ENCODE measurements at regions not wholly inside any gene's neighbourhood (a gene's known extent, or its start where the extent isn't known, plus 50 kb on each side); places are given as distances from the start of the nearest gene placed in this dataset.

- Histone ChIP-seq H3K4me2 (ENCODE audit: low read depth, low read length) (no peak overlapping the region), H3K4me3 (replicated peaks in 1 of 3; ENCODE audit: insufficient read depth in 1 of 3, low read depth in 2 of 3, low read length in 3 of 3) (no peak overlapping the region), H4K20me1 (ENCODE audit: insufficient read depth, low read length) (no peaks in the 10 kb centered on the region), H3K9ac (ENCODE audit: insufficient read depth, low read depth, low read length) (no peak overlapping the region), H3K27ac (ENCODE audit: extremely low read length, insufficient read depth, low read length) (no peak overlapping the region), H3K36me3 (replicated peaks in 1 of 2; ENCODE audit: control insufficient read depth in 1 of 2, insufficient read depth in 2 of 2, low read length in 2 of 2) (no peaks in the 10 kb centered on the region), H2AFZ (ENCODE audit: low read length) (no peak overlapping the region), H3K79me2 (ENCODE audit: insufficient read depth, low read length) (no peaks in the 10 kb centered on the region), H3K27me3 (ENCODE audit: control insufficient read depth in 1 of 2, insufficient read depth in 2 of 2, low read length in 2 of 2) (no peaks in the 10 kb centered on the region), H3K9me3 (ENCODE audit: low read length) (peaks cover 27% of the 10 kb centered on the region), H3K4me1 (ENCODE audit: insufficient read depth, low read length) (no peaks in the 10 kb centered on the region)
- DNase-seq (ENCODE audit: low spot score) (no peak), FAIRE-seq (no peak), ATAC-seq (no peak)
- ChIA-PET POLR2A (no interaction called here), CTCF (ENCODE audit: low intra/inter-chr PET ratio, low total read pairs) (no interaction called here)
- intact Hi-C loops (cut with micrococcal nuclease; ENCODE audit: unreplicated experiment) = no loop called here
- WGBS (ENCODE audit: low lambda C conversion rate) = 0% methylated on average over 4 of the region's 4 CpGs
- in situ Hi-C loops (cut with HindIII; ENCODE audit: extremely low pct_ligation_motif_present, low pct_unique_long_range_greater_than_20kb) = no loop called here
- no peak for TF ChIP-seq NFATC3 (CRISPR knock-in tag; IDR thresholded peaks at IDR 0.05)
- no peak for TF ChIP-seq TAF1 (CRISPR knock-in tag; IDR thresholded peaks at IDR 0.05)
- no peak for TF ChIP-seq HOXA9 (CRISPR knock-in tag; IDR thresholded peaks at IDR 0.05; ENCODE audit: borderline replicate concordance)
- no peak for TF ChIP-seq SMARCC2 (IDR thresholded peaks at IDR 0.05)
- TF ChIP-seq, protein P1, sequence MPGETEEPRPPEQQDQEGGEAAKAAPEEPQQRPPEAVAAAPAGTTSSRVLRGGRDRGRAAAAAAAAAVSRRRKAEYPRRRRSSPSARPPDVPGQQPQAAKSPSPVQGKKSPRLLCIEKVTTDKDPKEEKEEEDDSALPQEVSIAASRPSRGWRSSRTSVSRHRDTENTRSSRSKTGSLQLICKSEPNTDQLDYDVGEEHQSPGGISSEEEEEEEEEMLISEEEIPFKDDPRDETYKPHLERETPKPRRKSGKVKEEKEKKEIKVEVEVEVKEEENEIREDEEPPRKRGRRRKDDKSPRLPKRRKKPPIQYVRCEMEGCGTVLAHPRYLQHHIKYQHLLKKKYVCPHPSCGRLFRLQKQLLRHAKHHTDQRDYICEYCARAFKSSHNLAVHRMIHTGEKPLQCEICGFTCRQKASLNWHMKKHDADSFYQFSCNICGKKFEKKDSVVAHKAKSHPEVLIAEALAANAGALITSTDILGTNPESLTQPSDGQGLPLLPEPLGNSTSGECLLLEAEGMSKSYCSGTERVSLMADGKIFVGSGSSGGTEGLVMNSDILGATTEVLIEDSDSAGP (CRISPR knock-in tag; IDR thresholded peaks at IDR 0.05; ENCODE audit: borderline replicate concordance) = no peak
- TF ChIP-seq YEATS2 (CRISPR knock-in tag; IDR thresholded peaks at IDR 0.05; ENCODE audit: borderline replicate concordance) = no peak
- TF ChIP-seq ZNF773 (CRISPR knock-in tag; IDR thresholded peaks at IDR 0.05; ENCODE audit: borderline replicate concordance) = no peak
- TF ChIP-seq SALL2 (CRISPR knock-in tag; IDR thresholded peaks at IDR 0.05) = no peak
- no peak for TF ChIP-seq MNT (IDR thresholded peaks at IDR 0.05)
- TF ChIP-seq ZNF17 (CRISPR knock-in tag; IDR thresholded peaks at IDR 0.05) = no peak
- no peak for TF ChIP-seq ZNF724P (CRISPR knock-in tag; IDR thresholded peaks at IDR 0.05; ENCODE audit: borderline replicate concordance)
- TF ChIP-seq NR2F6 (IDR thresholded peaks at IDR 0.05) = no peak
- no peak for TF ChIP-seq NR2F6 (CRISPR knock-in tag; IDR thresholded peaks at IDR 0.05)
- TF ChIP-seq ATF7-NPFF (CRISPR knock-in tag; IDR thresholded peaks at IDR 0.05; ENCODE audit: low read depth) = no peak
- TF ChIP-seq ZNF780A (CRISPR knock-in tag; IDR thresholded peaks at IDR 0.05) = no peak
- TF ChIP-seq POLR2AphosphoS5 (IDR thresholded peaks at IDR 0.05; ENCODE audit: low read depth, low read length) = no peak
- TF ChIP-seq FOXP1 (IDR thresholded peaks at IDR 0.05) = no peak
- TF ChIP-seq FOXP1 (CRISPR knock-in tag; IDR thresholded peaks at IDR 0.05) = no peak
- TF ChIP-seq CREB1 (IDR thresholded peaks at IDR 0.05) = no peak
- no peak for TF ChIP-seq CREB1 (CRISPR knock-in tag; IDR thresholded peaks at IDR 0.05)
- TF ChIP-seq CEBPZ (IDR thresholded peaks at IDR 0.05; ENCODE audit: low read length) = no peak
- BruUV-seq (replicated peaks) = no TSS peak
Measured at GRCh38 chr4:144310535-144310934, 170.0 kb upstream of the GYPA start.
